ENCODE measurements at regions not wholly inside any gene's neighbourhood (a gene's known extent, or its start where the extent isn't known, plus 50 kb on each side); places are given as distances from the start of the nearest gene placed in this dataset.

GRCh38 chr4:14504162-14504561, 498.1 kb upstream of the CPEB2 start:
- no peak for DNase-seq

- DNase-seq, result no peak
Observed at GRCh38 chr4:14513471-14513870, 488.8 kb upstream of the CPEB2 start.

- DNase-seq, result no peak
Observed at GRCh38 chr4:14515556-14515955, 486.7 kb upstream of the CPEB2 start.

GRCh38 chr4:14518136-14518535, 484.1 kb upstream of the CPEB2 start:
- no peak for DNase-seq

GRCh38 chr4:14520171-14520570, 482.1 kb upstream of the CPEB2 start:
- DNase-seq, result no peak

GRCh38 chr4:14524276-14524675, 478.0 kb upstream of the CPEB2 start:
- no peak for DNase-seq

GRCh38 chr4:14528918-14529317, 473.4 kb upstream of the CPEB2 start:
- no peak for DNase-seq

- DNase-seq, result no peak
Observed at GRCh38 chr4:14529653-14530052, 472.6 kb upstream of the CPEB2 start.

- DNase-seq, result no peak
Observed at GRCh38 chr4:14532436-14532835, 469.8 kb upstream of the CPEB2 start.

- DNase-seq, result no peak
Observed at GRCh38 chr4:14539246-14539645, 463.0 kb upstream of the CPEB2 start.

GRCh38 chr4:14545163-14545562, 457.1 kb upstream of the CPEB2 start:
- DNase-seq, result no peak

GRCh38 chr4:14545807-14546206, 456.5 kb upstream of the CPEB2 start:
- no peak for DNase-seq

GRCh38 chr4:14552119-14552518, 450.2 kb upstream of the CPEB2 start:
- no peak for DNase-seq

GRCh38 chr4:14559646-14560045, 442.6 kb upstream of the CPEB2 start:
- no peak for DNase-seq

- DNase-seq, result no peak
Observed at GRCh38 chr4:14560577-14560976, 441.7 kb upstream of the CPEB2 start.

- no peak for DNase-seq
Observed at GRCh38 chr4:14562901-14563300, 439.4 kb upstream of the CPEB2 start.

- DNase-seq, result no peak
Observed at GRCh38 chr4:14564281-14564680, 438.0 kb upstream of the CPEB2 start.

- DNase-seq, result no peak
Observed at GRCh38 chr4:14566518-14566917, 435.8 kb upstream of the CPEB2 start.

GRCh38 chr4:14568351-14568750, 433.9 kb upstream of the CPEB2 start:
- DNase-seq, result no peak

- DNase-seq, result no peak
Observed at GRCh38 chr4:14575289-14575688, 427.0 kb upstream of the CPEB2 start.

- no peak for DNase-seq
Observed at GRCh38 chr4:14575919-14576318, 426.4 kb upstream of the CPEB2 start.

- no peak for DNase-seq
Observed at GRCh38 chr4:14580061-14580460, 422.2 kb upstream of the CPEB2 start.

GRCh38 chr4:14581741-14582140, 420.5 kb upstream of the CPEB2 start:
- no peak for DNase-seq

GRCh38 chr4:14582677-14583076, 419.6 kb upstream of the CPEB2 start:
- no peak for DNase-seq

- DNase-seq, result no peak
Observed at GRCh38 chr4:14583331-14583730, 418.9 kb upstream of the CPEB2 start.

- no peak for DNase-seq
Observed at GRCh38 chr4:14583752-14584151, 418.5 kb upstream of the CPEB2 start.

Measured in stimulated activated CD4-positive, alpha-beta T cell treated with anti-CD3 and anti-CD28 coated beads, Interleukin-15, amount 100 ng/mL, for 24 hours (primary cell).